ENCODE measurements at regions not wholly inside any gene's neighbourhood (a gene's known extent, or its start where the extent isn't known, plus 50 kb on each side); places are given as distances from the start of the nearest gene placed in this dataset.

DNA sequence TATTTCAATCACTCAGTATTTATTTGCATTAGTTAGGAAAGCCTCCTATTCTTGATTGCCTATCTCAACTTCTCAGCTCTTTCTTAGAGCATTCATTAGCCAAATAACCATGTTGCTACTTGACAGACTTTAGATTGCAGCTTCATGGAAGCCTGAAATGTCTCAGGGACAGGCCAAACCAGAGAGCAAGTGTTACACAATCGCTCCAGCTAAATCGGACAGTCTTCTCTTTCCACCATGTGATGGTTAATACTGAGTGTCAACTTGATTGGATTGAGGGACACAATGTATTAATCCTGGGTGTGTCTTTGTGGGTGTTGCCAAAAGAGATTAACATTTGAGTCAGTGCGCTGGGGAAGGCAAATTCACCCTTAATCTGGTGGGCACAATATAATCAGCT lies 106.5 kb upstream of the DRD2 start:
- TF ChIP-seq GATA3 (IDR thresholded peaks at IDR 0.05; ENCODE audit: low read depth, low read length) (no peak), GATA2 (IDR thresholded peaks at IDR 0.05; ENCODE audit: low read depth, low read length) (no peak)

Measured in SH-SY5Y (cell line).